HepG2 (cell line): ENCODE measurements at regions not wholly inside any gene's neighbourhood (a gene's known extent, or its start where the extent isn't known, plus 50 kb on each side); places are given as distances from the start of the nearest gene placed in this dataset.
A peak's percentile ranks its signal among the peaks of the same experiment; 100 is the strongest.

ENCODE experiments used
- ATAC-seq: fragments of 200-7000 bp; cut with Tn5 transposase; 3 replicates; pipeline ENCODE4 v1.9.1; 2020; ENCODE audit warnings: mild to moderate bottlenecking, moderate library complexity
- BruUV-seq: library from RNA; stranded (reverse); fragments of 400-500 nt; replicated peaks from 2 replicates; lab custom pipeline; 2021; lab: Mats Ljungman, UMichigan
- CTCF ChIA-PET: fragments of 300-600 bp; formaldehyde crosslinking; extraction: SDS; loops from one replicate; lab custom pipeline; 2021; ENCODE audit warnings: low total read pairs, inconsistent platforms, low intra/inter-chr PET ratio; lab: Yijun Ruan, JAX
- POLR2A ChIA-PET: fragments of 350-600 bp; sonication (Branson Sonifier 250); formaldehyde crosslinking; loops from one replicate; lab custom pipeline; 2020; ENCODE audit warnings: antibody characterized with exemption, inconsistent platforms; lab: Yijun Ruan, JAX
- DNase-seq: peaks from one replicate; pipeline ENCODE4 v3.0.0-alpha.2; 2015; ENCODE audit warnings: low spot score
- FAIRE-seq: peaks from 3 replicates; lab custom pipeline; 2011; peaks lifted over from hg19 to GRCh38; lab: Jason Lieb, UNC
- H2AFZ ChIP-seq: one replicate; pipeline ENCODE4 v1.6.1; 2011; ENCODE audit warnings: low read length, inconsistent platforms
- H3K27ac ChIP-seq: fragments of 300-600 bp; 3 replicates; pipeline ENCODE4 v1.8.0; 2011; ENCODE audit warnings: mixed run types, mild to moderate bottlenecking, mixed read lengths, low read length, inconsistent platforms; ENCODE audit not compliant: insufficient read depth; ENCODE audit errors: extremely low read length
- H3K27me3 ChIP-seq, 2 experiments: fragments of 200-600 bp in 1 of 2; 2 replicates in 1 of 2; 3 replicates in 1 of 2; pipeline versions ENCODE4 v1.6.0 to v1.8.0; 2011; ENCODE audit warnings: low read length in 2 of 2, mild to moderate bottlenecking in 2 of 2, moderate library complexity in 2 of 2, inconsistent platforms in 1 of 2; ENCODE audit not compliant: insufficient read depth in 2 of 2, control insufficient read depth in 1 of 2
- H3K36me3 ChIP-seq, 2 experiments: fragments of 200-600 bp in 1 of 2; replicated peaks in 1 of 2; 2 replicates in 1 of 2; 3 replicates in 1 of 2; pipeline versions ENCODE4 v1.5.1 to v1.8.0; 2011; ENCODE audit warnings: low read length in 2 of 2, inconsistent platforms in 1 of 2; ENCODE audit not compliant: insufficient read depth in 2 of 2, control insufficient read depth in 1 of 2
- H3K4me1 ChIP-seq: 2 replicates; pipeline ENCODE4 v1.5.1; 2012; ENCODE audit warnings: low read length, inconsistent platforms; ENCODE audit not compliant: insufficient read depth
- H3K4me2 ChIP-seq: 2 replicates; pipeline ENCODE4 v1.6.0; 2011; ENCODE audit warnings: low read depth, low read length, inconsistent platforms
- H3K4me3 ChIP-seq, 3 experiments: fragments of 200-600 bp in 1 of 3; sonication (generic), shearing (Covaris generic) in 1 of 3; replicated peaks in 1 of 3; 2 replicates each; pipeline ENCODE4 v1.5.1; 2011 to 2016; ENCODE audit warnings: low read length in 3 of 3, inconsistent platforms in 2 of 3, low read depth in 2 of 3, mild to moderate bottlenecking in 2 of 3, control low read depth in 1 of 3, mixed read lengths in 1 of 3; ENCODE audit not compliant: insufficient read depth in 1 of 3
- H3K79me2 ChIP-seq: one replicate; pipeline ENCODE4 v1.6.1; 2011; ENCODE audit warnings: low read length, inconsistent platforms; ENCODE audit not compliant: insufficient read depth
- H3K9ac ChIP-seq: 2 replicates; pipeline ENCODE4 v1.6.0; 2011; ENCODE audit warnings: mild to moderate bottlenecking, low read depth, low read length, inconsistent platforms; ENCODE audit not compliant: insufficient read depth
- H3K9me3 ChIP-seq: 2 replicates; pipeline ENCODE4 v1.5.1; 2012; ENCODE audit warnings: mild to moderate bottlenecking, low read length
- H4K20me1 ChIP-seq: 2 replicates; pipeline ENCODE4 v1.6.0; 2011; ENCODE audit warnings: inconsistent platforms, mild to moderate bottlenecking, low read length, moderate library complexity; ENCODE audit not compliant: insufficient read depth
- CC2D1A ChIP-seq: sonication (generic); formaldehyde crosslinking; IDR thresholded peaks from 2 replicates; pipeline ENCODE4 v1.8.1; 2023; ENCODE audit warnings: mild to moderate bottlenecking, missing genetic modification reagents
- CHD2 ChIP-seq: IDR thresholded peaks from 2 replicates; pipeline ENCODE4 v1.6.1; 2011; ENCODE audit warnings: low read depth, low read length, improper control_type of control experiment
- GATAD2A ChIP-seq: IDR thresholded peaks from 2 replicates; pipeline ENCODE4 v1.6.1; 2016
- HNF1A ChIP-seq, 2 experiments: sonication (generic) in 1 of 2; formaldehyde crosslinking in 1 of 2; IDR thresholded peaks; 2 replicates each; pipeline versions ENCODE4 v1.4.0 to v1.6.1; 2016 to 2020; ENCODE audit warnings: borderline replicate concordance in 1 of 2, low read depth in 1 of 2, mild to moderate bottlenecking in 1 of 2, missing genetic modification reagents in 1 of 2
- KLF6 ChIP-seq: IDR thresholded peaks from 2 replicates; pipeline ENCODE4 v1.8.0; 2016; ENCODE audit warnings: missing biosample characterization, missing genetic modification reagents
- MED8 ChIP-seq: sonication (generic); formaldehyde crosslinking; IDR thresholded peaks from 2 replicates; pipeline ENCODE4 v1.8.1; 2023; ENCODE audit warnings: mild to moderate bottlenecking, missing genetic modification reagents; ENCODE audit not compliant: insufficient replicate concordance
- MEIS1 ChIP-seq: sonication (generic); formaldehyde crosslinking; IDR thresholded peaks from 2 replicates; pipeline ENCODE4 v1.9.0; 2021; ENCODE audit warnings: mild to moderate bottlenecking, missing genetic modification reagents, moderate library complexity, borderline replicate concordance
- NFRKB ChIP-seq: fragments of 450-650 bp; IDR thresholded peaks from 2 replicates; pipeline ENCODE4 v1.6.1; 2017
- PCBP2 ChIP-seq: fragments of 200-400 bp; formaldehyde crosslinking; optimal IDR thresholded peaks from 2 replicates; pipeline ENCODE3; 2018; ENCODE audit warnings: low read length, low read depth; ENCODE audit not compliant: poor library complexity, severe bottlenecking
- SIN3A ChIP-seq: IDR thresholded peaks from 2 replicates; pipeline ENCODE4 v1.6.1; 2011; ENCODE audit warnings: low read depth, mild to moderate bottlenecking, control low read depth, low read length, borderline replicate concordance
- ZNF18 ChIP-seq: sonication (generic); formaldehyde crosslinking; IDR thresholded peaks from 2 replicates; pipeline ENCODE4 v1.8.0; 2022; ENCODE audit warnings: mild to moderate bottlenecking, missing genetic modification reagents; ENCODE audit not compliant: insufficient replicate concordance
- ZNF329 ChIP-seq: sonication (generic); formaldehyde crosslinking; IDR thresholded peaks from 2 replicates; pipeline ENCODE4 v1.9.0; 2021; ENCODE audit warnings: low read depth, mild to moderate bottlenecking, missing genetic modification reagents
- ZNF720 ChIP-seq: sonication (generic); formaldehyde crosslinking; IDR thresholded peaks from 2 replicates; pipeline ENCODE4 v1.4.0; 2020; ENCODE audit warnings: missing genetic modification reagents
- WGBS: methylation state at CpG from one replicate; pipeline ENCODE4 v1.1.6; 2017; ENCODE audit warnings: low lambda C conversion rate; 5-methylcytosine and 5-hydroxymethylcytosine counted together
- in situ Hi-C: cut with HindIII; loops from 2 replicates; pipeline ENCODE4 v1.10.0; 2017; ENCODE audit warnings: low pct_unique_long_range_greater_than_20kb; ENCODE audit not compliant: extremely low pct_ligation_motif_present
- intact Hi-C: fragments of 100-400 bp; cut with micrococcal nuclease; formaldehyde crosslinking; loops from one replicate; pipeline ENCODE4 v1.10.0; 2022; ENCODE audit not compliant: unreplicated experiment

- Histone ChIP-seq H3K9me3 (no peaks in the 10 kb centered on the region), H3K27ac (no peak overlapping the region), H2AFZ (no peak overlapping the region), H3K4me1 (peaks cover 10% of the 10 kb centered on the region; the same call in 1 of the 2 replicates), H3K9ac (no peak overlapping the region), H4K20me1 (no peaks in the 10 kb centered on the region), H3K27me3 (no peaks in the 10 kb centered on the region), H3K79me2 (no peaks in the 10 kb centered on the region), H3K36me3 (no peaks in the 10 kb centered on the region), H3K4me3 (no peak overlapping the region), H3K4me2 (no peak overlapping the region)
- POLR2A ChIA-PET: no interaction called here
- no peak for FAIRE-seq
- ATAC-seq: no peak
- BruUV-seq: no TSS peak
- WGBS: 8% methylated on average over 2 of the region's 2 CpGs
- in situ Hi-C loops (no loop called here), intact Hi-C loops (no loop called here)
- TF ChIP-seq CHD2 (no peak), CC2D1A (no peak), ZNF18 (CRISPR knock-in tag) (no peak), MEIS1 (CRISPR knock-in tag) (no peak), ZNF329 (no peak), ZNF720 (no peak)
- DNase-seq: no peak
- CTCF ChIA-PET: no interaction called here
Observed at GRCh38 chr5:98503616-98504015, 269.8 kb upstream of the RGMB start.

- FAIRE-seq: no peak
- ChIA-PET CTCF (no interaction called here), POLR2A (no interaction called here)
- WGBS: 0% methylated on average over 2 of the region's 2 CpGs
- no peak overlapping the region for H2AFZ ChIP-seq
- no peaks in the 10 kb centered on the region for H3K36me3 ChIP-seq
- DNase-seq: peak; percentile 5
- H3K9me3 ChIP-seq: no peaks in the 10 kb centered on the region
- peak; percentile 82 for ATAC-seq
- intact Hi-C loops (no loop called here), in situ Hi-C loops (no loop called here)
- no peak overlapping the region for H3K9ac ChIP-seq
- H3K27ac ChIP-seq: no peak overlapping the region
- H3K79me2 ChIP-seq: no peaks in the 10 kb centered on the region
- no TSS peak for BruUV-seq
- H3K4me2 ChIP-seq: no peak overlapping the region
- H3K4me3 ChIP-seq: no peak overlapping the region
- H3K27me3 ChIP-seq: no peaks in the 10 kb centered on the region
- H3K4me1 ChIP-seq: peaks cover 10% of the 10 kb centered on the region; the same call in 1 of the 2 replicates
- no peaks in the 10 kb centered on the region for H4K20me1 ChIP-seq
- TF ChIP-seq KLF6 (CRISPR knock-in tag) (no peak), SIN3A (no peak), NFRKB (no peak), PCBP2 (no peak), MED8 (CRISPR knock-in tag) (no peak), HNF1A (IDR thresholded peaks at IDR 0.05; ENCODE audit: low read depth) (peak; percentile 49; the same call in 1 of the 2 replicates), HNF1A (CRISPR knock-in tag; IDR thresholded peaks at IDR 0.05; ENCODE audit: borderline replicate concordance) (no peak; the same call in 1 of the 2 replicates), GATAD2A (no peak)
Observed at GRCh38 chr5:98504505-98504904, 269.0 kb upstream of the RGMB start.
